HG02610 (cell line): ENCODE measurements at regions not wholly inside any gene's neighbourhood (a gene's known extent, or its start where the extent isn't known, plus 50 kb on each side); places are given as distances from the start of the nearest gene placed in this dataset.

Source experiments
- ATAC-seq: cut with Tn5 transposase; IDR thresholded peaks from one replicate; pipeline ENCODE4 v1.9.1; 2021; ENCODE audit warnings: mild to moderate bottlenecking, moderate library complexity; ENCODE audit not compliant: unreplicated experiment

- ATAC-seq = no peak
These were observed 903.8 kb downstream of the BCL11B start for GRCh38 chr14:98368221-98368620.

GRCh38 chr14:98368916-98369315 is 903.1 kb downstream of the BCL11B start:
- ATAC-seq = no peak

- no peak for ATAC-seq
These were observed 902.7 kb downstream of the BCL11B start for GRCh38 chr14:98369344-98369743.

- ATAC-seq = no peak
These were observed 901.6 kb downstream of the BCL11B start for GRCh38 chr14:98370352-98370751.

GRCh38 chr14:98371141-98371540 is 900.9 kb downstream of the BCL11B start:
- no peak for ATAC-seq

GRCh38 chr14:98374136-98374535 is 897.9 kb downstream of the BCL11B start:
- ATAC-seq = no peak

GRCh38 chr14:98375566-98375965 is 896.4 kb downstream of the BCL11B start:
- ATAC-seq = no peak

- ATAC-seq = no peak
These were observed 892.2 kb downstream of the BCL11B start for GRCh38 chr14:98379830-98380229.

GRCh38 chr14:98382662-98383061 is 889.3 kb downstream of the BCL11B start:
- ATAC-seq = no peak

- ATAC-seq = no peak
These were observed 886.1 kb downstream of the BCL11B start for GRCh38 chr14:98385851-98386250.

- ATAC-seq = no peak
These were observed 880.9 kb downstream of the BCL11B start for GRCh38 chr14:98391061-98391460.

GRCh38 chr14:98393527-98393926 is 878.5 kb downstream of the BCL11B start:
- no peak for ATAC-seq

- ATAC-seq = no peak
These were observed 867.2 kb downstream of the BCL11B start for GRCh38 chr14:98404811-98405210.

GRCh38 chr14:98408024-98408555 is 863.9 kb downstream of the BCL11B start:
- ATAC-seq = no peak

GRCh38 chr14:98408713-98409112 is 863.3 kb downstream of the BCL11B start:
- ATAC-seq = no peak

- no peak for ATAC-seq
These were observed 860.8 kb downstream of the BCL11B start for GRCh38 chr14:98411154-98411553.

GRCh38 chr14:98412431-98412830 is 859.6 kb downstream of the BCL11B start:
- ATAC-seq = no peak

- no peak for ATAC-seq
These were observed 856.2 kb downstream of the BCL11B start for GRCh38 chr14:98415766-98416165.

- no peak for ATAC-seq
These were observed 855.0 kb downstream of the BCL11B start for GRCh38 chr14:98417001-98417400.

GRCh38 chr14:98428483-98428994 is 843.5 kb downstream of the BCL11B start:
- ATAC-seq = no peak

GRCh38 chr14:98433436-98433835 is 838.6 kb downstream of the BCL11B start:
- no peak for ATAC-seq

- ATAC-seq = no peak
These were observed 834.9 kb downstream of the BCL11B start for GRCh38 chr14:98437113-98437512.

- no peak for ATAC-seq
These were observed 827.9 kb downstream of the BCL11B start for GRCh38 chr14:98444077-98444476.
